ENCODE measurements at regions not wholly inside any gene's neighbourhood (a gene's known extent, or its start where the extent isn't known, plus 50 kb on each side); places are given as distances from the start of the nearest gene placed in this dataset.

DNA sequence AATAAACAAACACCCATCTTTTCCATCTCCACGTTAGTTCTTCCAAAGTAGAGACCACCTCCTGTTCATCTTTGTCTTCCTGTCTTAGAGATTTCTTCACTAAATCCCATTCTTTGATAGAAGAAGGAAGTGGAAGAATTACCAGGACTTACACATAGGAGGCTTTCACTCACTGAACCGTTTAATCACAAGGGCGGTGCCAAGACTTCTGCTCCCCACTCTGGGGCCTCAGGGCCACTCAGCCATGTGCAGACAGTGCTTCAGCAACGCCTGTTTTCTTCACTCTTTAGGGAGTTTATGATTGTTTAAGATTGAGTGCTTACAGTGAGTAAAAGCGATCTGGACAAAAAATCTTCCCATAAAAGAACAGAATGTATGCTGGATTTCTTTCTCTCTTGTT, 63.9 kb upstream of the SORCS3 start:
- DNase-seq: no peak

DNA sequence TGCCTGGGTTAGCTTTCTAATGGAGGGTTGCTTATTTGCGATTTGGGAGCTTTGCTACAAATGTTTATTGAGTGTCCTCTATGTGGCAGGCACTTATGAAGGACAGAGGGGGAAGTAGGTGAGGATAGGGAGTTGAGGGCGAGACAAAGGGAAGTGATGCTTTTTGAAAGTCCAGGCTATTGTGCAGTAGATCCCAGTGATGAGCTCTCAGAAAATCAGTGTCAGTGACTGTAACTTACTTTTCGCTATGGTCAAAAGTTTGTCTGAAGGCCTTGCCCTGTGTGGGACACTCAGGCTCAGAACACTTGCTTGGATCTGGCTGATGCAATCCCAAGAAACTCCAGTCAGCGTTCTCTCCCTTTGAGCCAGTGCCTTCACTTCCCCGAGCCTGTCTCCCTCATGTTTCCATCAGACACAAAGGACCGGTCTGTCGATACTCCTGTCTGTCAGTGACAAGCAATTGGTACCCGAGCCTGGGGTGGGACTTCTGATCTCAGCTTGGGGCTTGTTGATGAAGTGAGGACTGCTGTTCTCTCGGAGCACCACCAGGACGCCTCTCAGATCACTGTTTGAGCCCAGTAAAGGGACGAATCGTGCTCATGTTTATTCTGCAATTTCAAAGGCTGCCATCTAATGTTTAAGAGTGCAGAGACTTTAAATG, 63.1 kb upstream of the SORCS3 start:
- no peak for DNase-seq

DNA sequence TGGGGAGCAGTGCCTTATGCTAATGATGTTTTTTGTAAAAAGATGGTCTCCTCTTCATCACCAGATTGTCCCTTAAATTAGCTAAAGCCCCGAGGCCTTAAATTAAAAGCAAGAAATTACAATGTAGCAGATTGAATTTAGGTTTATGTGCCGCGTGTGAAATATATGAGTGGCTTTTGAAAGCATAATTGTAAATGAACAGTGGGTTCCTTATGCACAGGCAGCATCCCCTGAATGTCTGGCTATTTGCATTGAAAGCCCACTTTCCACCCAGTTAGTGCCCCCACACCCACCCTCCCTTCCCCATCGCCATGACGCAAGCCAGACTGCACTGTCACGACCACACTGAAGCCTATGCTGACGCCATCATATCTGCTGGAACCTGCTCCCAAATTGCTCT, 62.4 kb upstream of the SORCS3 start:
- DNase-seq: no peak

DNA sequence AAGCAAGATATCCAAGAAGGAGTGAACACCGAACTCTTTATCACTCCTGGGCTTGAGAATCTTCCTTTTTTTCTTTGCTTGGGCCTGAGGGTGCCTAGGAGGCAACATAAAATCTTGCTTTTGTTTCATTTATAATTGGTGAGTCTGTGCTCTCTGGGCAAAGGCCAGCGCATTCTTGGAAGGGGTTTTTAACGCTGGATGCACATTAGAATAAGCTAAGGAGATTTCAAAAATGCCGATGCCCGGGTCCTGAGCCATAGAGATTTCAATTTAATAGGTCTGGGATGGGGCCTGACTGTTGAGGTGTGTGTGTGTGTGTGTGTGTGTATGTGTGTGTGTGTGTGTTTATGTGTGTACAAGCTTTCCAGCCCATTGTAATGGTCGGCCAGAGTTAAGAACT, 62.0 kb upstream of the SORCS3 start:
- no peak for DNase-seq

DNA sequence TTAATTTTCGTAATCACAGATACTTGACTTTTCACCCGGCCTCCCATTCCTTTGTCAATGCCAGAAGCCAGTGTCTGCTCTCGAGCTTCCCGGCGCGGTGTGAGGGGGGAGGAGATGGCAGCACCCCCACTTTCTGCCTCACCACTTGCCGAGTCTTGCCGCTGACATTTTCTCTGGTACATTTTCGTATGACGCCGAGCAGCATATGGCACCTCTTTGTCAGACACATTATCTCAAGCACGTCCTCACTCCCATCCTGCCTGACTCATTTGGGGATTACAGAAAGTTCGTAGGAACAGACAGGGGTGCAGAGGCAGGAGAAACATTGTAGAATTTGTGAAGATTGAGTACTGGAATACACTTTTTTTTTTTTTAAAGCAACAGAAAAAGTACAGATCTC, 60.8 kb upstream of the SORCS3 start:
- no peak for DNase-seq

DNA sequence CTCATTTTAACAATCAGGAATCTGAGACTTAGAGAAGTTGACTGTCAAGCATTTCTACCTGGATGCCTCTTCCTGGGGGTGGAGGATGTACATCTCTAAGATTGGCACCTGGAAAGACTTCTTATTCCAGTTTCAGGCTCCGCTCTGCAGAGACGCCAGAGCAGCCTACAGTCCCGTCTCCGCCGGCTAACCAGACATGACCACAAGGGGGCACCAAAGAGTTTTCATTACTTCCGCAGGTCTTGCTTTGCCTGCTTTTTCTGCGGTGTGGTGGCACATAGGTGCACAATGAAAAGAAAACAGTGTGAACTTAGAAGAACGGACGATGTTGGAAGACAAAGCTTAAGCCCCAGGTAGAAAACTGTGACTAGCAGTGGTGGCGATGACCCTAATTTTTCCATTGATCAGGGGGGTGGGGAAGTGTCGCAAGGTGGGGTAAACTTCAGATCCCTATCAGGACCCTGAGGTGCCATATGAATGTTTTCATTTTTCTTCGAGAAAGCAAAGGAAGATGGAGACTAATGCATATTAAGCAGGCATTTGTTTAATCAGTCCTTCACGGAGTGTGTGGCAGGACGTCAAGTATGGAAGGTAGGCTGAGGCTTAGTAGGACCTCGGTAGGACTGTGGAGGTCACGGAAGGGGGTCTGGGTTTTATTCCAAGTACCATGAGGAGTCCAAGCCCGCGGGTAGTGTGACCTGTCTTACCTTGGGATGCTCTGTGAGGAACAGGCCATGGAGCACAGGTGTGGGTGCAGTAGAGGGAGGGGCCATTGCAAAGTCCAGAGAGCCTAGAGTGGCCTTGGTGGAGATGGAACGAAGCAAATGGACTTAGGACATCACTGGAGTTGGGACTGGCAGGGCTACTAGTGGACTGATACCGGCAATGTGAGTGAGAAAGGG, 60.1 kb upstream of the SORCS3 start:
- DNase-seq: peak; percentile 76

DNA sequence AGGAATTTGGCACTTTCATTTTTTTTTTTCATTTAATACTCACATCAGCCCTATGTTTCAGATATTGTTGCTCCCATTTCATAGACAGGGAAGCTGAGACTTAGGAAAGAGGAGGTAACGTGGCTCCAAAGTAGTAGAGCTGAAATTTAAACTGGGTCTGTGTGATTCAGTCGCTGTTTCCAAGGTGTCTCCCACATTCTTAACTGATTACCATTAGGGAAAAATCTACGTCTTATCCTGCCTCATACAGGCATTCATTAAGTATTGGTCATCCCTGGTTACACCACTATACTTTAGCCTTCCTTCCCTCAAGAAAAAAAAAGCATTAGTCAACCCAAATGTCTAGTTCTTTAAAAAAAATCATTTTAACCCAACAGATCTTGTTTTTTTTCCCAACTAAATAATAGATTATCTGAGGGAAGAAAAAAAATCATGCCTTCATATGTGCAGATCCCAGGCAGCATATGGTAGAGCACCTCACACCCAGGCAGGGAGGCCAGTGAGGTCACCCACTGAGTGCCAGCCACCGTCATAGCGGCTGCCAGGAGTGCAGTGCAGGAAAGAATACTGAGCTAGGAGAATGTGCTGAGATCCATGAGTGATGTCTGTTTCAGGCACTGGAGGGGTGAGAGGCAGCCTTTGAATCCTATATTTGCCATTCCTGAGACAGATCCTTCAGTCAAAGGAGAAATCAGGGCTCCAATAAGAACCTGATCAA, 59.0 kb upstream of the SORCS3 start:
- no peak for DNase-seq

DNA sequence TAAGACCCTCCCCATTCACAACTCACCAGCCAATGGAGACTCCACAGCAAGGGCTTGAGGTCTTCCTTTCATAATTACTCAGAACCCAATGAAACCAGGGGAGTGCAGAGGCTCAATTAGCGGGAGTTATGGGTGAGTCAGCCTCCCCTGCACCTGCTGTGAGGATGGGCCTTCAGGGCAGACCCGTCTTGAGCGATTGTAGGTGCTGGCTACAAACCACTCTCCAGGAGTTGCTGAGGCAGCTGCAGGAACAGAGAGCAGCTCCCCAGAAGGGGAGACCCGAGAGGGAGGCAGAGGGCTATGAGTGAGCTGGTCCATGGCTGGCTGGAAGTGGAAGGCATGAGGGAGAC, 58.5 kb upstream of the SORCS3 start:
- no peak for DNase-seq

DNA sequence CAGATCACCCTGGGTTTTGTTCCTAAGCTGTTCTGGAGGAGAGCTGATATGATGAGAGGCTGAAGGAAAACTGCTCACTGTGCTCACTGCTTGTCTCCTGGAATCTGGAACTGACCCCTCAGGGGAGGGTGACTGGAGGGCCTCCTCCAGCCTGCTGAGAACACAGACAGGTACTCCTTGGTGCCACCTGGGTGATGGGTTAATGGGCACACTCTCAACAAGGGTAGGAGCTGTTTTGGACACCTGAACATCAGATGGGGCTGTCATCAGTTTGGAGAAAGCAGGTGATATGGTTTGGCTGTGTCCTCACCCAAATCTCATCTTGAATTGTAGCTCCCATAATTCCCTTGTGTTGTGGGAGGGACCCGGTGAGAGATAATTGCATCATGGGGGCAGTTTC, 58.1 kb upstream of the SORCS3 start:
- no peak for DNase-seq

DNA sequence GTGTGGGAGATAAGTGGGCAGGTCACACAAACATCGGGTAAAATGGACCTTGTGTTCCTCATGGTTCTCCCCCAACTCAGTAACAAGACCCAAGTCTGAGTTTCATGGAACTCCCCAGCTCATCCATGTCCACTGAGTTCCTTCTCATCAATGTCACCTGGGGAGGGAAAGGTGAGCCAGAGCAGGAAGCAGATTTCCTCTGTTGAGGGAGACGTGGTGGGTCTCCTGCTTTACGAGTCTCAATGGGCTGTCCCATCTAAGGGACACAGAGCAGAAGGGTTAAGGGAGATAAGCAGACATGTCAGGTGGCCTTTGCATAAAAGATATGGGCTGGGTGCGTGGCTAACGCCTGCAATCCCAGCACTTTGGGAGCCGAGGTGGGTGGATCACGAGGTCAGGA, 56.5 kb upstream of the SORCS3 start:
- no peak for DNase-seq

DNA sequence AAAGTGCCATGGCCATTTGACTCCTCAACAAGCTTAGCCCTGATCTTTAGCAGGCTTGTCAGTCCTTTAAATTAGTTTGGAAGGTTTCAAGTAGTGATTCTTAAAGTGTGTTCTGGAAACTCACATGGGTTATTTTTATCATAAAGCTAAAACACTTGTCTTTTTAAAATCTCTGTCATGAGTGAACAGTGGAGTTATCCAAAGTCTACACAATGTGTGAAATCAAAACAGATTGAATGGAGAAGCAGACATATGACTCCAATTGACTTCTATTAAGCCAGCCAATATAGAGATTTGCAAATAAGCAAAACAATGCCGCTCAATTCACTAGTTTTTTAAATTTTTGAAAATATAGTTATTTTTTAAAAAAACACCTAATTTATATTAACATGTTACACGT, 53.3 kb upstream of the SORCS3 start:
- DNase-seq: no peak

DNA sequence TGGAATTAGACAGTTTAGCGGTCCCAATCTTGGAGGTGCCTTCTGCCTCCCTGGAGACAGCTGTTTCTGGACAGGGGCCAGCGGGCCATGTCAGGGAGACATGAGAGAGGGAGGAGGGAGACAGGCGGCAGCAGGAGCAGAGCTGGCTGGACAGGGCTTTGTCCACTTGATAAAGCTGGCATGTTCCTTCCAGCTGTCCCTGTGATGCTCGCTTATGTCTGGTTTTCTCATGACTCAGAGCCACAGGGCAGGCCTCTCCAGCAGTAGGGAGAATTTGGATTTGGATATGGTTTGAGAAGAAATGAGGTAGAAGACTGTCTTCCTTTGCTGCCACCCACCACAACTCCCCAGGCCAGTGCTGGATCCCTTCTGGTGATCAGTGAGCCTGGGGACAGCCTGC, 51.7 kb upstream of the SORCS3 start:
- DNase-seq: no peak

DNA sequence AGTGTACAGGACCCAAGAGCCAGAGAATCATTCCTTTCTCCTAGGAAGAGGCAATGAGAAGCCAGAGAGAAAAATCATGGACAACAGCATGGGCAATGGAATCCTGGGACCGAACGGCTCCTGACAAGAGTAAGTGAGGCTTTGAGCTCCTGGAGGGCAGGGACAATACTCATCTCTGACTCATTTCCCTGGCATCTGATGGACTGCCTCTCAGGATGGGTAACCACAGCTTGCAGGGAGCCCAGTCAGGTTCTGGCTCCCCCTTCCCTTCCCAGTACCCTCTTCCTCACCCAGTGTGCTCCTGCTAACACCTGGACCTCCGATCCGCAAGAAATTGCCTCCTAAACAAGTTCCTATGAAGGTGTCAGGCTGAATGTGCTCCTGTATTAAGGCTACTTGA, 51.2 kb upstream of the SORCS3 start:
- no peak for DNase-seq
